Neural progenitor cell (in vitro differentiated cells): ENCODE measurements at regions not wholly inside any gene's neighbourhood (a gene's known extent, or its start where the extent isn't known, plus 50 kb on each side); places are given as distances from the start of the nearest gene placed in this dataset.

Source experiments
- DNase-seq: peaks from one replicate; pipeline ENCODE4 v3.0.0-alpha.2; 2016; ENCODE audit warnings: low spot score
- H2AFZ ChIP-seq: fragments of 200-600 bp; sonication (generic); replicated peaks from 2 replicates; pipeline ENCODE4 v1.6.1; 2016; ENCODE audit warnings: antibody characterized with exemption
- H3F3A ChIP-seq: fragments of 200-600 bp; sonication (generic); 2 replicates; pipeline ENCODE4 v1.6.1; 2016; ENCODE audit warnings: antibody characterized with exemption, low read depth
- H3K27ac ChIP-seq: fragments of 200-600 bp; sonication (generic); 2 replicates; pipeline ENCODE4 v1.5.1; 2016; ENCODE audit warnings: mild to moderate bottlenecking
- H3K27me3 ChIP-seq: fragments of 200-600 bp; sonication (generic); 2 replicates; pipeline ENCODE4 v1.6.1; 2016; ENCODE audit warnings: mild to moderate bottlenecking, moderate library complexity
- H3K36me3 ChIP-seq: fragments of 200-600 bp; sonication (generic); 2 replicates; pipeline ENCODE4 v1.5.1; 2016
- H3K4me1 ChIP-seq: fragments of 200-600 bp; sonication (generic); 2 replicates; pipeline ENCODE4 v1.6.1; 2016; ENCODE audit warnings: mixed run types
- H3K4me2 ChIP-seq: fragments of 200-600 bp; sonication (generic); 2 replicates; pipeline ENCODE4 v1.6.1; 2016
- H3K4me3 ChIP-seq: fragments of 200-600 bp; sonication (generic); 2 replicates; pipeline ENCODE4 v1.5.1; 2016
- H3K79me2 ChIP-seq: fragments of 200-600 bp; sonication (generic); 2 replicates; pipeline ENCODE4 v1.6.1; 2016; ENCODE audit warnings: low read depth
- H3K9ac ChIP-seq: fragments of 200-600 bp; sonication (generic); 2 replicates; pipeline ENCODE4 v1.6.1; 2016
- H3K9me3 ChIP-seq: fragments of 200-600 bp; sonication (generic); 2 replicates; pipeline ENCODE4 v1.5.1; 2016; ENCODE audit warnings: low read depth
- H4K20me1 ChIP-seq: fragments of 200-600 bp; sonication (generic); 2 replicates; pipeline ENCODE4 v1.6.1; 2016; ENCODE audit warnings: low read depth
- H3K27ac Mint-ChIP-seq: 3 replicates; pipeline ENCODE4 v1.8.0; 2021; ENCODE audit warnings: mixed read lengths
- H3K27me3 Mint-ChIP-seq: 2 replicates; pipeline ENCODE4 v1.8.0; 2022; ENCODE audit warnings: low read depth, mild to moderate bottlenecking, inconsistent platforms, moderate library complexity, mixed read lengths; ENCODE audit not compliant: insufficient read depth
- H3K36me3 Mint-ChIP-seq: 3 replicates; pipeline ENCODE4 v1.8.0; 2021; ENCODE audit warnings: mixed read lengths
- H3K4me1 Mint-ChIP-seq: 3 replicates; pipeline ENCODE4 v1.8.0; 2021; ENCODE audit warnings: mixed read lengths
- H3K4me3 Mint-ChIP-seq: 3 replicates; pipeline ENCODE4 v1.8.0; 2021; ENCODE audit warnings: mild to moderate bottlenecking, moderate library complexity, mixed read lengths
- H3K9me3 Mint-ChIP-seq: 3 replicates; pipeline ENCODE4 v1.8.0; 2020; ENCODE audit warnings: mixed read lengths
- CTCF ChIP-seq: fragments of 200-600 bp; sonication (generic); IDR thresholded peaks from 2 replicates; pipeline ENCODE4 v1.5.1; 2017; ENCODE audit warnings: antibody characterized with exemption, mild to moderate bottlenecking
- EZH2 ChIP-seq: fragments of 200-600 bp; sonication (generic); IDR thresholded peaks from 2 replicates; pipeline ENCODE4 v1.6.1; 2017; ENCODE audit warnings: antibody characterized with exemption, mild to moderate bottlenecking, moderate library complexity
- EZH2phosphoT487 ChIP-seq: fragments of 200-600 bp; sonication (generic); IDR thresholded peaks from 2 replicates; pipeline ENCODE4 v1.6.1; 2017; ENCODE audit warnings: antibody characterized with exemption

- H3K27me3 ChIP-seq = no peaks in the 10 kb centered on the region
- no peak overlapping the region for H3K4me2 ChIP-seq
- no peaks in the 10 kb centered on the region for H3K4me1 ChIP-seq
- peaks cover 38% of the 10 kb centered on the region for H3K9me3 Mint-ChIP-seq
- TF ChIP-seq EZH2phosphoT487 (no peak), EZH2 (no peak), CTCF (no peak)
- no peak overlapping the region for H3K27ac Mint-ChIP-seq
- no peaks in the 10 kb centered on the region for H3F3A ChIP-seq
- peaks cover 2% of the 10 kb centered on the region for H3K36me3 Mint-ChIP-seq
- no peaks in the 10 kb centered on the region for H4K20me1 ChIP-seq
- no peak overlapping the region for H2AFZ ChIP-seq
- H3K9me3 ChIP-seq = no peaks in the 10 kb centered on the region
- no peak for DNase-seq
- H3K4me3 ChIP-seq = no peak overlapping the region
- no peaks in the 10 kb centered on the region for H3K4me1 Mint-ChIP-seq
- no peak overlapping the region for H3K4me3 Mint-ChIP-seq
- no peak overlapping the region for H3K27ac ChIP-seq
- H3K79me2 ChIP-seq = no peaks in the 10 kb centered on the region
- no peaks in the 10 kb centered on the region for H3K36me3 ChIP-seq
- no peak overlapping the region for H3K9ac ChIP-seq
- no peaks in the 10 kb centered on the region for H3K27me3 Mint-ChIP-seq
These were observed 1158.7 kb downstream of the TSPY10 start for GRCh38 chrY:10686414-10686813.
